ENCODE measurements at regions not wholly inside any gene's neighbourhood (a gene's known extent, or its start where the extent isn't known, plus 50 kb on each side); places are given as distances from the start of the nearest gene placed in this dataset.

GRCh38 chr10:23826421-23826820 lies 382.5 kb upstream of the KIAA1217 start:
- Histone ChIP-seq H3K36me3 (ENCODE audit: control insufficient read depth in 2 of 2, extremely low read depth in 1 of 2, insufficient read depth in 2 of 2, low read length in 2 of 2) (no peaks in the 10 kb centered on the region), H3K4me3 (replicated peaks in 1 of 3; ENCODE audit: insufficient read depth in 1 of 3, low read depth in 1 of 3, low read length in 3 of 3) (no peak overlapping the region), H3K79me2 (ENCODE audit: control insufficient read depth, insufficient read depth, low read length) (no peaks in the 10 kb centered on the region), H2AFZ (ENCODE audit: low read depth, low read length) (no peak overlapping the region), H3K4me1 (ENCODE audit: control insufficient read depth, extremely low read depth, insufficient read depth, low read length) (no peaks in the 10 kb centered on the region), H3K27me3 (ENCODE audit: control insufficient read depth in 2 of 2, insufficient read depth in 2 of 2, low read length in 2 of 2) (no peaks in the 10 kb centered on the region), H3K9me1 (replicated peaks; ENCODE audit: control insufficient read depth, extremely low read depth, insufficient read depth, low read length) (no peaks in the 10 kb centered on the region), H3K9me3 (replicated peaks; ENCODE audit: control insufficient read depth, insufficient read depth, low read length) (peaks cover 11% of the 10 kb centered on the region), H4K20me1 (replicated peaks; ENCODE audit: control insufficient read depth, extremely low read depth, insufficient read depth, low read length) (no peaks in the 10 kb centered on the region), H3K9ac (replicated peaks; ENCODE audit: extremely low read depth, insufficient read depth, low read length) (no peak overlapping the region), H3K27ac (ENCODE audit: insufficient read depth, low read depth, low read length) (no peak overlapping the region), H3K4me2 (ENCODE audit: insufficient read depth, low read length) (no peak overlapping the region)
- ChIA-PET CTCF (no interaction called here), POLR2A (no interaction called here)
- dilution Hi-C loops (cut with MboI; ENCODE audit: extremely low pct_ligation_motif_present, low sequenced_read_pairs), result no loop called here
- TF ChIP-seq, protein P1, sequence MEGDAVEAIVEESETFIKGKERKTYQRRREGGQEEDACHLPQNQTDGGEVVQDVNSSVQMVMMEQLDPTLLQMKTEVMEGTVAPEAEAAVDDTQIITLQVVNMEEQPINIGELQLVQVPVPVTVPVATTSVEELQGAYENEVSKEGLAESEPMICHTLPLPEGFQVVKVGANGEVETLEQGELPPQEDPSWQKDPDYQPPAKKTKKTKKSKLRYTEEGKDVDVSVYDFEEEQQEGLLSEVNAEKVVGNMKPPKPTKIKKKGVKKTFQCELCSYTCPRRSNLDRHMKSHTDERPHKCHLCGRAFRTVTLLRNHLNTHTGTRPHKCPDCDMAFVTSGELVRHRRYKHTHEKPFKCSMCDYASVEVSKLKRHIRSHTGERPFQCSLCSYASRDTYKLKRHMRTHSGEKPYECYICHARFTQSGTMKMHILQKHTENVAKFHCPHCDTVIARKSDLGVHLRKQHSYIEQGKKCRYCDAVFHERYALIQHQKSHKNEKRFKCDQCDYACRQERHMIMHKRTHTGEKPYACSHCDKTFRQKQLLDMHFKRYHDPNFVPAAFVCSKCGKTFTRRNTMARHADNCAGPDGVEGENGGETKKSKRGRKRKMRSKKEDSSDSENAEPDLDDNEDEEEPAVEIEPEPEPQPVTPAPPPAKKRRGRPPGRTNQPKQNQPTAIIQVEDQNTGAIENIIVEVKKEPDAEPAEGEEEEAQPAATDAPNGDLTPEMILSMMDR (IDR thresholded peaks at IDR 0.05; ENCODE audit: extremely low read depth in 1 of 2, insufficient read depth in 1 of 2, low read depth in 1 of 2, low read length in 2 of 2), result no peak
- TF ChIP-seq FOS (IDR thresholded peaks at IDR 0.05; ENCODE audit: borderline replicate concordance, insufficient read depth, low read length) (no peak), EZH2 (IDR thresholded peaks at IDR 0.05; ENCODE audit: borderline replicate concordance, low read depth, low read length, severe bottlenecking) (no peak), MAX (IDR thresholded peaks at IDR 0.05; ENCODE audit: insufficient read depth, insufficient read length) (no peak), JUN (IDR thresholded peaks at IDR 0.05; ENCODE audit: borderline replicate concordance, insufficient read depth, insufficient read length, low read depth) (no peak), POLR2AphosphoS5 (IDR thresholded peaks at IDR 0.05; ENCODE audit: insufficient read depth, low read depth, low read length) (no peak), GATA2 (IDR thresholded peaks at IDR 0.05; ENCODE audit: insufficient read depth, insufficient read length, low read depth, low read length) (no peak), MYC (IDR thresholded peaks at IDR 0.05; ENCODE audit: low read depth, low read length) (no peak), POLR2A (IDR thresholded peaks at IDR 0.05; ENCODE audit: low read depth, low read length) (no peak)
- FAIRE-seq (no peak), DNase-seq (ENCODE audit: low read depth, low spot score) (no peak)
- intact Hi-C loops (cut with micrococcal nuclease), result no loop called here
- no TSS peak for BruUV-seq (replicated peaks)
